ENCODE measurements at regions not wholly inside any gene's neighbourhood (a gene's known extent, or its start where the extent isn't known, plus 50 kb on each side); places are given as distances from the start of the nearest gene placed in this dataset.

DNA sequence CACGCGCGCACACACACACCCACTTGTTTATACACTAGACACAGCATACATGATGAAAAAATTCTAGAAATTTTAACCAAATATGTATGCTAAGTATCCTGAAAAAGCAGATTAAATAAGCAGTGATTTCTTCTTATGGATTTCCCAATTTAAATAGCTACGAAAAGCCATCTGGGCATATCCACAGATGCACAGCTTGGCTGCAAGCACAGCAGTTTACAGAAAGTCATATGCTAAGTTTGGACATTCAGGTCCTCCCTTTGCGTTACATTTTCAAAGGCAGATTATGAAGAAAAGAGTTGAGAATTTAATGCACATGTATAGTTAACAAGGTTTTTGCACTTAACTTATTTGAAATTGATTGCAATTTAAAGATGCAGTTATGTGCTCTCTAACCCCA lies 542.2 kb upstream of the EPHA5 start:
- TF ChIP-seq, protein P1, sequence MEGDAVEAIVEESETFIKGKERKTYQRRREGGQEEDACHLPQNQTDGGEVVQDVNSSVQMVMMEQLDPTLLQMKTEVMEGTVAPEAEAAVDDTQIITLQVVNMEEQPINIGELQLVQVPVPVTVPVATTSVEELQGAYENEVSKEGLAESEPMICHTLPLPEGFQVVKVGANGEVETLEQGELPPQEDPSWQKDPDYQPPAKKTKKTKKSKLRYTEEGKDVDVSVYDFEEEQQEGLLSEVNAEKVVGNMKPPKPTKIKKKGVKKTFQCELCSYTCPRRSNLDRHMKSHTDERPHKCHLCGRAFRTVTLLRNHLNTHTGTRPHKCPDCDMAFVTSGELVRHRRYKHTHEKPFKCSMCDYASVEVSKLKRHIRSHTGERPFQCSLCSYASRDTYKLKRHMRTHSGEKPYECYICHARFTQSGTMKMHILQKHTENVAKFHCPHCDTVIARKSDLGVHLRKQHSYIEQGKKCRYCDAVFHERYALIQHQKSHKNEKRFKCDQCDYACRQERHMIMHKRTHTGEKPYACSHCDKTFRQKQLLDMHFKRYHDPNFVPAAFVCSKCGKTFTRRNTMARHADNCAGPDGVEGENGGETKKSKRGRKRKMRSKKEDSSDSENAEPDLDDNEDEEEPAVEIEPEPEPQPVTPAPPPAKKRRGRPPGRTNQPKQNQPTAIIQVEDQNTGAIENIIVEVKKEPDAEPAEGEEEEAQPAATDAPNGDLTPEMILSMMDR (IDR thresholded peaks at IDR 0.05; ENCODE audit: low read depth, low read length, poor library complexity, severe bottlenecking): no peak
- TF ChIP-seq EZH2phosphoT487 (IDR thresholded peaks at IDR 0.05; ENCODE audit: borderline replicate concordance, low read length): no peak
